ENCODE measurements at regions not wholly inside any gene's neighbourhood (a gene's known extent, or its start where the extent isn't known, plus 50 kb on each side); places are given as distances from the start of the nearest gene placed in this dataset.

DNA sequence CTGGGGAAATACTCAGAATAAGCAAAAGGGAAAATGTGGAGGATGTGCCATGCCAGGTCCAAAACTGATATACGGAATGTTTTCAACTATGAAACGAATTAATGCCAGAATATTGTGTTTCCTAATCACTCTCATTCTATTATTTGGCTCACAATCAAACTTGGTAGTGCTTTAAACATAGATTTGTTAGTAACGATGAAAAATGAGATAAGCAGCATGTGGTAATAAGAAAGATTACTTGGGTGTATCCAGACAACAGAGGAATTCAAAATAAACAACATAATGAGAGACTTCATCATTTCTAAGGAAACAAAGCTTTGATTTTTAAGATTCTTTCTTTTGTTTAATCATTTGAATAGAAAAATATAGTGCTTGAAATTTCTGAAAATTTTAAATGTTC lies 237.3 kb downstream of the TACR3 start:
- H3K27me3 ChIP-seq (replicated peaks in 1 of 2; ENCODE audit: control insufficient read depth in 2 of 2, insufficient read depth in 2 of 2, low read length in 1 of 2) = no peaks in the 10 kb centered on the region
- H3K27ac ChIP-seq (ENCODE audit: control insufficient read depth, insufficient read depth) = no peak overlapping the region
- no peaks in the 10 kb centered on the region for H3K79me2 ChIP-seq (ENCODE audit: control insufficient read depth, insufficient read depth, low read length)
- BruUV-seq (replicated peaks) = no TSS peak
- intact Hi-C loops (cut with micrococcal nuclease; ENCODE audit: unreplicated experiment) = no loop called here
- no peak overlapping the region for H3K4me2 ChIP-seq (ENCODE audit: control insufficient read depth, insufficient read depth)
- RAD21 ChIA-PET (ENCODE audit: unreplicated experiment) = no interaction called here
- FAIRE-seq (no peak), DNase-seq (ENCODE audit: low read depth, low spot score) (no peak), ATAC-seq (no peak)
- SMC1A ChIA-PET (ENCODE audit: uncharacterized antibody, unreplicated experiment) = no interaction called here
- WGBS (ENCODE audit: insufficient coverage, insufficient replicate concordance, low lambda C conversion rate, missing lambda C conversion rate) = 15% methylated on average over 3 of the region's 3 CpGs
- H3K4me1 ChIP-seq (ENCODE audit: control insufficient read depth, insufficient read depth, low read length) = no peaks in the 10 kb centered on the region
- H3K9ac ChIP-seq (ENCODE audit: control insufficient read depth, insufficient read depth, low read length) = no peak overlapping the region
- H3K4me3 ChIP-seq = no peak overlapping the region
- H3K9me3 ChIP-seq (replicated peaks; ENCODE audit: control insufficient read depth, insufficient read depth, low read length) = no peaks in the 10 kb centered on the region
- CTCF ChIA-PET = no interaction called here
- no peaks in the 10 kb centered on the region for H4K20me1 ChIP-seq (ENCODE audit: control insufficient read depth, insufficient read depth)
- POLR2A ChIA-PET = no interaction called here
- H3K36me3 ChIP-seq (ENCODE audit: control insufficient read depth in 2 of 2, insufficient read depth in 2 of 2, low read length in 1 of 2) = no peaks in the 10 kb centered on the region
- no peak overlapping the region for H2AFZ ChIP-seq (ENCODE audit: control insufficient read depth, low read depth, low read length)
- in situ Hi-C loops (cut with MboI) = no loop called here
- no peak for TF ChIP-seq ZBED1 (IDR thresholded peaks at IDR 0.05; ENCODE audit: borderline replicate concordance)
- TF ChIP-seq BMI1 (IDR thresholded peaks at IDR 0.05; ENCODE audit: borderline replicate concordance) = no peak
- TF ChIP-seq IKZF1 (conservative IDR thresholded peaks at IDR 0.05) = no peak
- TF ChIP-seq, protein P1, sequence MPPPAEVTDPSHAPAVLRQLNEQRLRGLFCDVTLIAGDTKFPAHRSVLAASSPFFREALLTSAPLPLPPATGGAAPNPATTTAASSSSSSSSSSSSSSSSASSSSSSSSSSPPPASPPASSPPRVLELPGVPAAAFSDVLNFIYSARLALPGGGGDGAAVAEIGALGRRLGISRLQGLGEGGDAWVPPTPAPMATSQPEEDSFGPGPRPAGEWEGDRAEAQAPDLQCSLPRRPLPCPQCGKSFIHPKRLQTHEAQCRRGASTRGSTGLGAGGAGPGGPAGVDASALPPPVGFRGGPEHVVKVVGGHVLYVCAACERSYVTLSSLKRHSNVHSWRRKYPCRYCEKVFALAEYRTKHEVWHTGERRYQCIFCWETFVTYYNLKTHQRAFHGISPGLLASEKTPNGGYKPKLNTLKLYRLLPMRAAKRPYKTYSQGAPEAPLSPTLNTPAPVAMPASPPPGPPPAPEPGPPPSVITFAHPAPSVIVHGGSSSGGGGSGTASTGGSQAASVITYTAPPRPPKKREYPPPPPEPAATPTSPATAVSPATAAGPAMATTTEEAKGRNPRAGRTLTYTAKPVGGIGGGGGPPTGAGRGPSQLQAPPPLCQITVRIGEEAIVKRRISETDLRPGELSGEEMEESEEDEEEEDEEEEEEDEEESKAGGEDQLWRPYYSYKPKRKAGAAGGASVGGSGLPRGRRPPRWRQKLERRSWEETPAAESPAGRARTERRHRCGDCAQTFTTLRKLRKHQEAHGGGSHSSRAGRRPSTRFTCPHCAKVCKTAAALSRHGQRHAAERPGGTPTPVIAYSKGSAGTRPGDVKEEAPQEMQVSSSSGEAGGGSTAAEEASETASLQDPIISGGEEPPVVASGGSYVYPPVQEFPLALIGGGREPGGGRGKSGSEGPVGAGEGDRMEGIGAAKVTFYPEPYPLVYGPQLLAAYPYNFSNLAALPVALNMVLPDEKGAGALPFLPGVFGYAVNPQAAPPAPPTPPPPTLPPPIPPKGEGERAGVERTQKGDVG (CRISPR knock-in tag; IDR thresholded peaks at IDR 0.05) = no peak

DNA sequence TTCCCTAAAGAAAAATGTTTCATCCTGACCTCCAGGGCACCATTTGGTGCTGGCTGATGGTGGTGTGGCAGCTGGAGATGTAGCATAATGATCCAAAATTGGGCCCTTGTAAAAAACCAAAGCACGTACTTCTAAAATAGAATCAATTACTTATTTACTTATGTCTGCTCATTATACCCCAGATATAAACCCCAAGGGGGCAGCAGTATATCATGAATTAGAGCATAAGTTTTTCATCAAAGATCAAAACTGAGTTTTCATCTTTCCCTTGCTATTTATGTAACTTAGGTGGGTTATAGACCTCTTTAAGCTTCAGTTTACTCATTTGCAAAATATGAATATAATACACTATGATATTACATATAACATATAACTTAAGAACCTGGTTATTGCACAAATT lies 241.1 kb downstream of the TACR3 start:
- Histone ChIP-seq H3K9ac (ENCODE audit: control insufficient read depth, insufficient read depth, low read length) (no peak overlapping the region), H3K36me3 (ENCODE audit: control insufficient read depth in 2 of 2, insufficient read depth in 2 of 2, low read length in 1 of 2) (no peaks in the 10 kb centered on the region), H3K4me1 (ENCODE audit: control insufficient read depth, insufficient read depth, low read length) (no peaks in the 10 kb centered on the region), H3K27ac (ENCODE audit: control insufficient read depth, insufficient read depth) (no peak overlapping the region), H3K4me3 (no peak overlapping the region), H3K27me3 (replicated peaks in 1 of 2; ENCODE audit: control insufficient read depth in 2 of 2, insufficient read depth in 2 of 2, low read length in 1 of 2) (no peaks in the 10 kb centered on the region), H3K79me2 (ENCODE audit: control insufficient read depth, insufficient read depth, low read length) (no peaks in the 10 kb centered on the region), H4K20me1 (ENCODE audit: control insufficient read depth, insufficient read depth) (no peaks in the 10 kb centered on the region), H3K4me2 (ENCODE audit: control insufficient read depth, insufficient read depth) (no peak overlapping the region), H3K9me3 (replicated peaks; ENCODE audit: control insufficient read depth, insufficient read depth, low read length) (no peaks in the 10 kb centered on the region), H2AFZ (ENCODE audit: control insufficient read depth, low read depth, low read length) (no peak overlapping the region)
- ATAC-seq (no peak), DNase-seq (ENCODE audit: low read depth, low spot score) (no peak), FAIRE-seq (no peak)
- ChIA-PET SMC1A (ENCODE audit: uncharacterized antibody, unreplicated experiment) (no interaction called here), RAD21 (ENCODE audit: unreplicated experiment) (no interaction called here), POLR2A (no interaction called here), CTCF (no interaction called here)
- 43% methylated on average over 1 of the region's 1 CpG for WGBS (ENCODE audit: insufficient coverage, insufficient replicate concordance, low lambda C conversion rate, missing lambda C conversion rate)
- in situ Hi-C loops (cut with MboI) (no loop called here), intact Hi-C loops (cut with micrococcal nuclease; ENCODE audit: unreplicated experiment) (loop anchor here (5.0 to 10.0 kb wide), 2 partner anchors 309 to 436 kb away; no protein-coding TSS in a partner anchor)
- TF ChIP-seq, protein P2, sequence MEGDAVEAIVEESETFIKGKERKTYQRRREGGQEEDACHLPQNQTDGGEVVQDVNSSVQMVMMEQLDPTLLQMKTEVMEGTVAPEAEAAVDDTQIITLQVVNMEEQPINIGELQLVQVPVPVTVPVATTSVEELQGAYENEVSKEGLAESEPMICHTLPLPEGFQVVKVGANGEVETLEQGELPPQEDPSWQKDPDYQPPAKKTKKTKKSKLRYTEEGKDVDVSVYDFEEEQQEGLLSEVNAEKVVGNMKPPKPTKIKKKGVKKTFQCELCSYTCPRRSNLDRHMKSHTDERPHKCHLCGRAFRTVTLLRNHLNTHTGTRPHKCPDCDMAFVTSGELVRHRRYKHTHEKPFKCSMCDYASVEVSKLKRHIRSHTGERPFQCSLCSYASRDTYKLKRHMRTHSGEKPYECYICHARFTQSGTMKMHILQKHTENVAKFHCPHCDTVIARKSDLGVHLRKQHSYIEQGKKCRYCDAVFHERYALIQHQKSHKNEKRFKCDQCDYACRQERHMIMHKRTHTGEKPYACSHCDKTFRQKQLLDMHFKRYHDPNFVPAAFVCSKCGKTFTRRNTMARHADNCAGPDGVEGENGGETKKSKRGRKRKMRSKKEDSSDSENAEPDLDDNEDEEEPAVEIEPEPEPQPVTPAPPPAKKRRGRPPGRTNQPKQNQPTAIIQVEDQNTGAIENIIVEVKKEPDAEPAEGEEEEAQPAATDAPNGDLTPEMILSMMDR (IDR thresholded peaks at IDR 0.05 in 2 of 3, conservative IDR thresholded peaks at IDR 0.05 in 1 of 3; ENCODE audit: control insufficient read depth in 2 of 3, extremely low read depth in 1 of 3, insufficient read depth in 1 of 3, low read depth in 3 of 3, low read length in 3 of 3) = peak in 1 of 3 experiments; percentile 31; a peak in 2 of 6 replicates
- no peak for TF ChIP-seq MAX (IDR thresholded peaks at IDR 0.05; ENCODE audit: low read depth, low read length)
- peak; percentile 65 for TF ChIP-seq RAD21 (IDR thresholded peaks at IDR 0.05; ENCODE audit: insufficient read depth, low read depth, low read length)
- peak; percentile 33; the same call in 1 of the 2 replicates for TF ChIP-seq SMC3 (IDR thresholded peaks at IDR 0.05; ENCODE audit: borderline replicate concordance, low read length)
- no TSS peak for BruUV-seq (replicated peaks)

Data from GM12878 (cell line).